SK-N-SH treated with all-trans-retinoic acid at 6 μM for 48 hours (cell line): ENCODE measurements at regions not wholly inside any gene's neighbourhood (a gene's known extent, or its start where the extent isn't known, plus 50 kb on each side); places are given as distances from the start of the nearest gene placed in this dataset.

Experiments
- ATAC-seq: fragments of 200-7000 bp; cut with Tn5 transposase; 3 replicates; pipeline ENCODE4 v1.9.1; 2020; ENCODE audit warnings: mild to moderate bottlenecking, moderate library complexity
- BACH2 ChIP-seq: fragments of 250-450 bp; sonication (Bioruptor Pico); IDR thresholded peaks from 2 replicates; pipeline ENCODE4 v1.9.0; 2021; ENCODE audit warnings: mild to moderate bottlenecking, borderline replicate concordance
- CREB5 ChIP-seq: fragments of 250-450 bp; sonication (Bioruptor Pico); IDR thresholded peaks from 2 replicates; pipeline ENCODE4 v1.5.1; 2020; ENCODE audit warnings: low read depth, mild to moderate bottlenecking, moderate library complexity
- CSDC2 ChIP-seq: fragments of 250-450 bp; sonication (Bioruptor Pico); IDR thresholded peaks from 2 replicates; pipeline ENCODE4 v1.5.0; 2020; ENCODE audit warnings: mild to moderate bottlenecking, moderate library complexity
- CSRNP3 ChIP-seq: fragments of 250-450 bp; sonication (Bioruptor Pico); IDR thresholded peaks from 2 replicates; pipeline ENCODE4 v1.5.1; 2021; ENCODE audit warnings: mild to moderate bottlenecking, moderate library complexity
- ESRRG ChIP-seq: fragments of 250-450 bp; sonication (Bioruptor Pico); IDR thresholded peaks from 2 replicates; pipeline ENCODE4 v1.6.1; 2021; ENCODE audit warnings: mild to moderate bottlenecking
- GLIS3 ChIP-seq: fragments of 250-450 bp; sonication (Bioruptor Pico); IDR thresholded peaks from 2 replicates; pipeline ENCODE4 v1.5.0; 2020; ENCODE audit warnings: mild to moderate bottlenecking, moderate library complexity
- ISL1 ChIP-seq: fragments of 250-450 bp; sonication (Bioruptor Pico); IDR thresholded peaks from 2 replicates; pipeline ENCODE4 v2.1.2; 2022; ENCODE audit warnings: mild to moderate bottlenecking, moderate library complexity
- OSR1 ChIP-seq: fragments of 250-450 bp; sonication (Bioruptor Pico); IDR thresholded peaks from 2 replicates; pipeline ENCODE4 v1.8.0; 2022; ENCODE audit warnings: moderate library complexity, mild to moderate bottlenecking, inconsistent platforms
- PATZ1 ChIP-seq: fragments of 250-450 bp; sonication (Bioruptor Pico); IDR thresholded peaks from 2 replicates; pipeline ENCODE4 v1.8.0; 2020; ENCODE audit warnings: mild to moderate bottlenecking, moderate library complexity, borderline replicate concordance
- POU6F1 ChIP-seq: fragments of 250-450 bp; sonication (Bioruptor Pico); IDR thresholded peaks from 2 replicates; pipeline ENCODE4 v1.8.0; 2021; ENCODE audit warnings: low read depth, mild to moderate bottlenecking, moderate library complexity, borderline replicate concordance
- PPARA ChIP-seq: fragments of 250-450 bp; sonication (Bioruptor Pico); IDR thresholded peaks from 2 replicates; pipeline ENCODE4 v1.5.0; 2020; ENCODE audit warnings: mild to moderate bottlenecking, borderline replicate concordance
- RARB ChIP-seq: fragments of 250-450 bp; sonication (Bioruptor Pico); IDR thresholded peaks from 2 replicates; pipeline ENCODE4 v1.8.0; 2021; ENCODE audit warnings: mild to moderate bottlenecking, moderate library complexity
- SNAI2 ChIP-seq: fragments of 250-450 bp; sonication (Bioruptor Pico); IDR thresholded peaks from 2 replicates; pipeline ENCODE4 v1.5.0; 2020; ENCODE audit warnings: mild to moderate bottlenecking, moderate library complexity
- TCF4 ChIP-seq: fragments of 250-450 bp; sonication (Bioruptor Pico); IDR thresholded peaks from 2 replicates; pipeline ENCODE4 v1.8.0; 2021; ENCODE audit warnings: mild to moderate bottlenecking, moderate library complexity, borderline replicate concordance
- TOX ChIP-seq: fragments of 250-450 bp; sonication (Bioruptor Pico); IDR thresholded peaks from 2 replicates; pipeline ENCODE4 v1.8.0; 2021; ENCODE audit warnings: mild to moderate bottlenecking, moderate library complexity, borderline replicate concordance
- TSHZ2 ChIP-seq: fragments of 250-450 bp; sonication (Bioruptor Pico); IDR thresholded peaks from 2 replicates; pipeline ENCODE4 v1.5.0; 2020; ENCODE audit warnings: mild to moderate bottlenecking, moderate library complexity
- ZC3H10 ChIP-seq: fragments of 250-450 bp; sonication (Bioruptor Pico); IDR thresholded peaks from 2 replicates; pipeline ENCODE4 v1.5.1; 2021; ENCODE audit warnings: mild to moderate bottlenecking, moderate library complexity
- ZFP3 ChIP-seq: fragments of 250-450 bp; sonication (Bioruptor Pico); IDR thresholded peaks from 2 replicates; pipeline ENCODE4 v1.5.0; 2020; ENCODE audit warnings: mild to moderate bottlenecking, moderate library complexity
- ZFP30 ChIP-seq: fragments of 450-650 bp; formaldehyde crosslinking; IDR thresholded peaks from 2 replicates; pipeline ENCODE4 v1.5.0; 2022; ENCODE audit warnings: mild to moderate bottlenecking, moderate library complexity
- ZNF565 ChIP-seq: fragments of 450-650 bp; formaldehyde crosslinking; conservative IDR thresholded peaks from 2 replicates; pipeline ENCODE4 v1.5.0; 2020; ENCODE audit warnings: low read depth, mild to moderate bottlenecking, moderate library complexity
- ZNF70 ChIP-seq: fragments of 450-650 bp; formaldehyde crosslinking; IDR thresholded peaks from 2 replicates; pipeline ENCODE4 v1.5.0; 2020; ENCODE audit warnings: mild to moderate bottlenecking, moderate library complexity
- ZNF8 ChIP-seq: fragments of 450-650 bp; formaldehyde crosslinking; IDR thresholded peaks from 2 replicates; pipeline ENCODE4 v1.5.0; 2020; ENCODE audit warnings: mild to moderate bottlenecking, moderate library complexity

GRCh38 chr3:146845361-146845760 is 240.2 kb upstream of the PLSCR5 start:
- TF ChIP-seq GLIS3 (CRISPR knock-in tag), result no peak
- no peak for TF ChIP-seq BACH2 (CRISPR knock-in tag)
- no peak for TF ChIP-seq ISL1 (CRISPR knock-in tag)
- TF ChIP-seq TSHZ2 (CRISPR knock-in tag), result no peak
- no peak for TF ChIP-seq ZNF8
- TF ChIP-seq ESRRG, result no peak
- no peak for TF ChIP-seq PATZ1
- no peak for TF ChIP-seq CSDC2 (CRISPR knock-in tag)
- TF ChIP-seq ZC3H10 (CRISPR knock-in tag), result no peak
- TF ChIP-seq TCF4 (CRISPR knock-in tag), result no peak
- TF ChIP-seq RARB (CRISPR knock-in tag), result no peak
- no peak for TF ChIP-seq CREB5 (CRISPR knock-in tag)
- TF ChIP-seq TOX, result no peak
- TF ChIP-seq ZFP3, result no peak
- TF ChIP-seq ZFP30 (CRISPR knock-in tag), result no peak
- TF ChIP-seq ZNF565 (CRISPR knock-in tag), result no peak
- TF ChIP-seq ZNF70 (CRISPR knock-in tag), result no peak
- TF ChIP-seq POU6F1 (CRISPR knock-in tag), result no peak
- TF ChIP-seq CSRNP3, result no peak
- no peak for TF ChIP-seq OSR1
- ATAC-seq, result no peak

GRCh38 chr3:146843476-146843875 is 238.3 kb upstream of the PLSCR5 start:
- no peak for TF ChIP-seq BACH2 (CRISPR knock-in tag)
- TF ChIP-seq TOX, result no peak
- no peak for TF ChIP-seq RARB (CRISPR knock-in tag)
- TF ChIP-seq ZFP30 (CRISPR knock-in tag), result no peak
- no peak for TF ChIP-seq CSDC2 (CRISPR knock-in tag)
- no peak for TF ChIP-seq OSR1
- no peak for TF ChIP-seq ZFP3
- TF ChIP-seq PATZ1, result no peak
- no peak for TF ChIP-seq ZC3H10 (CRISPR knock-in tag)
- TF ChIP-seq POU6F1 (CRISPR knock-in tag), result no peak
- no peak for TF ChIP-seq SNAI2
- TF ChIP-seq ZNF70 (CRISPR knock-in tag), result no peak
- TF ChIP-seq GLIS3 (CRISPR knock-in tag), result no peak
- no peak for TF ChIP-seq PPARA (CRISPR knock-in tag)
- no peak for TF ChIP-seq ZNF565 (CRISPR knock-in tag)
- TF ChIP-seq, all 23 proteins: peak for 0
- no peak for ATAC-seq
